HG02588 (cell line): ENCODE measurements at regions not wholly inside any gene's neighbourhood (a gene's known extent, or its start where the extent isn't known, plus 50 kb on each side); places are given as distances from the start of the nearest gene placed in this dataset.
"Not testable (repeated sequence)": the region's sequence is repeated elsewhere in the genome, so short reads cannot be mapped to it uniquely, and the experiment has no call there.

Source experiments
- ATAC-seq: cut with Tn5 transposase; IDR thresholded peaks from one replicate; pipeline ENCODE4 v1.9.1; 2021; ENCODE audit warnings: mild to moderate bottlenecking, moderate library complexity; ENCODE audit not compliant: unreplicated experiment

GRCh38 chr3:69688400-69688799, 50.9 kb upstream of the MITF start:
- ATAC-seq: no peak

DNA sequence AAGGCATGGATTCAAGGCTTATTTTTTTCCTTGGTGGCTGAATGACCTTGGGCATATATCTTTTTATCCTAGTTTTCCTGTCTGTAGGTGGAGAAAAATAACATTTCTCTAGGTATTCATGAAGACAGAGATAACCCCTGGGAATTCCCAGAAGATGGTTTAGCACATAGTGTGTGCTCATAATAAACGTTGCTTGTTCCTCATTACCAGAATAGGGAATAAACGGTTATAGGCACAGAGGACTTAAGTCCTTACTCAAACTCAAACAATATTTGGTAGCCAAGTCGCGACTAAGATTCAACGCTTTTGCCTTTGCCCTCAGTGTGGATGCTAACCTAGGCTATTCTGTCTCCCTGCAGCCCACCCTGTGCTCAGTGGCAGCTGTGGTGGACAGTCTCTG, 51.6 kb upstream of the MITF start:
- ATAC-seq: no peak

GRCh38 chr3:69686056-69686455, 53.2 kb upstream of the MITF start:
- ATAC-seq: no peak

GRCh38 chr3:69684309-69684961, 54.8 kb upstream of the MITF start:
- ATAC-seq: no peak

DNA sequence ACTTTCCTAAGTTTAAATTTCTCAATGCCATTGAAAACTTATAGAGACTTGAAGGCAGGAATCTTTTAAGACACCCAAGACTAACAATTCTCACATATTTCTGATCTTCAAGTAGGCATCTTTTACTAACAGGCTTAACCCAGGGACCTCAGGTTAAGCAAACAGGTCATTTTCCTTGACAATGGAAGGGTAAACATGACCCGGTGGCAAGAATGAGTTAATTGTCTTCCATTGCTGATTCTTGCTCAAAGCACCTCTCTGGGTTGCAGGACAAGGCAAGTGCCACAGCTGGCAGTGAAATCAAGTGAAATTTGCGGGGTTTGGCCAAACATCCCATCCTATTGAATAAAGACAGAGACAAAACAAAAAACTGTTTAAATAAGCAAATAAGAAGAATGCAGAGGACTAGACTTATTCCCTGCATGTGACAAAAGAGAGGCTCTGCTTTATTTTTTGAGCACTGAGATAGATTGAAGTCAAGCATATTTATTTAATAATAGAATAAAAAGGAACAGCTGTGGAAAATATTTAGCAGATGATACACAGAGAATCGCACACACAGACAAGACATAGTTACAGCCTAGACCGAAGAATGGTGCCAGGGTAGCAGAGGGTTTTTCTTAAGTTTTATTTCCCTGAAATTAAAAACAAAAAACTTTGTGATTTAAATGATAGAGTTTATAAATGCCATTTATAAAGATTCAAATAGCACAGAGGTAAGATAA, 56.0 kb upstream of the MITF start:
- no peak for ATAC-seq

DNA sequence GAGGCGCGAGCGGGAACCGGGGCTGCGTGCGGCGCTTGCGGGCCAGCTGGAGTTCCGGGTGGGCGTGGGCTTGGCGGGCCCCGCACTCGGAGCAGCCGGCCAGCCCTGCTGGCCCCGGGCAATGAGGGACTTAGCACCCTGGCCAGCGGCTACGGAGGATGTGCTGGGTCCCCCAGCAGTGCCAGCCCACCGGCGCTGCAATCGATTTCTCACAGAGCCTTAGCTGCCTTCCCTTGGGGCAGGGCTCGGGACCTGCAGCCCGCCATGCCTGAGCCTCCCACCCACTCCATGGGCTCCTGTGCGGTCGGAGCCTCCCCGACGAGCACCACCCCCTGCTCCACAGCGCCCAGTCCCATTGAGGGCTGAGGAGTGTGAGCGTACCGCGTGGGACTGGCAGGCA, 61.8 kb upstream of the MITF start:
- not testable (repeated sequence) for ATAC-seq

- no peak for ATAC-seq
Measured at GRCh38 chr3:69675786-69676530, 63.3 kb upstream of the MITF start.

- no peak for ATAC-seq
Measured at GRCh38 chr3:69674752-69675151, 64.5 kb upstream of the MITF start.

DNA sequence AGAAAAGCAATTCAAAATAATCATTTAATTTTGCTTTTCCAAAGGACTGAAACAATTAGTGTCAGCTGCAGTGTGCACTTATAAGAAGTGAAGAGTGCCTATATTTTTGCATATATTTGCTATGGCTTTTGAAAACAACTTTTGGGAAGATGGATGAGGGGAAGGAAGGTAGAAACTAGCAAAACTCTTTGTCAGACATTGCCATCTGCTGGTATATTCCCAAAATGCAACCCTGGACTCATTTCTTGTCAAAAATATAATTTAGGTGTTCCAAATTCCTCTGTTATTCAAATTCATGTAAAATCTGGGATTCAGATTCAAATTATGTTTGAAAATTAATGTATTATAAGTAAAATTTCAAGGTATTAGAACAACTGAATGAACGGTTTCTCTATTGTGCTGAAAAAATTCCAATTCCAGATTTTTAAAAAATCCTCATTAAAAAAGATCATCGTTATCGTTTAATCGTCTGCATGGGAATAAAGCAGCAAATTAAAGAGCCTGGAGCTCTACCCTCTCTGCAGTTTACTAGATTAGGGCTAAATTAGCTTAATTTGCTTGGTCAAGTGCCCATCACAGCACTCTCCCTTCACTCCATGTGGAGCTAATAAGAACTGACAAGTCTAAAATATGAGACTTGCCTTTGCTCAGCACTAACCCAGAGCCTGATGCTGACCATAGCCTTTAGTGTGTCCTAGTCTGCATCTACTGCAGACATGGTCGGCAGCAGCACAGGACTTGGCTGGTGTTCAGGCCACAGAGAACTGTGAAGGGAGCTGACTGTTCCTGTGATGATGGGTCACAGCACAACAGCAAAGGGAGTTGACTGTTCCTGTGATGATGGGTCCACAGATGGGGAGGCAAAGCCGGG, 67.9 kb upstream of the MITF start:
- no peak for ATAC-seq

DNA sequence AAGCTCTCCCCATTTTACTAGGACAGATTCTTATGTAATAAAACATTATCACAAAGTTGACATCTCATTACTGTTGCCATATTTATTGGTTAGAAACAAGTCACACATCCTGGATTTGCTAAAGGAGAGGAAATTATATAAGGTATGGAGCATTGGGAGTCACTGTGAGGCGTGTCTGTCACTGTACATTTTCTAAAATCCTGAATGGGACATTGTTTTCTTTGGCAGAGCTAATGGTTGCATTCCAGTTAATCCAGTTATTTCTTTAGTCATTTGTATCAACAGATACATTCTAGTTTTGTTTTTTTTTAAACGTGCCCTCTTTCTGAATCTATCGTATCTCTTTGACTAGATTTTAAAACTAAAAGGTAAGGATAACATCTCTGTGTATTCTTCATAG, 70.2 kb upstream of the MITF start:
- no peak for ATAC-seq

GRCh38 chr3:69665026-69665737, 74.1 kb upstream of the MITF start:
- no peak for ATAC-seq

DNA sequence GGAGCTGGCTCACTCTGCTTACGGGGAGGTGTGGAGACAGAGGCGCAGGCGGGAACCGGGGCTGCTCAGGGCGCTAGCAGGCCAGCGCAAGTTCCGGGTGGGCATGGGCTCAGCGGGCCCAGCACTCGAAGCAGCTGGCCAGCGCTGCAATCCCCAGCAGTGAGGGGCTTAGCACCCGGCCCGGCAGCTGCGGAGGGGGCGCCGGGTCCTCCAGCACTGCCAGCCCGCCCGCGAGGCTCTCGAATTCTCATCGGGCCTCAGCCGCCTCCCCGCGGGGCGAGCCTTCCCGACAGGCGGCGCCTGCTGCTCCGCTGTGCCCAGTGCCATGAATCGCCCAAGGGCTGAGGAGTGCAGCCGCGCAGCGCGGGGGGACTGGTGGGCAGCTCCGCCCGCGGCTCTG, 78.6 kb upstream of the MITF start:
- no peak for ATAC-seq

GRCh38 chr3:69659180-69659910, 79.9 kb upstream of the MITF start:
- ATAC-seq: no peak

DNA sequence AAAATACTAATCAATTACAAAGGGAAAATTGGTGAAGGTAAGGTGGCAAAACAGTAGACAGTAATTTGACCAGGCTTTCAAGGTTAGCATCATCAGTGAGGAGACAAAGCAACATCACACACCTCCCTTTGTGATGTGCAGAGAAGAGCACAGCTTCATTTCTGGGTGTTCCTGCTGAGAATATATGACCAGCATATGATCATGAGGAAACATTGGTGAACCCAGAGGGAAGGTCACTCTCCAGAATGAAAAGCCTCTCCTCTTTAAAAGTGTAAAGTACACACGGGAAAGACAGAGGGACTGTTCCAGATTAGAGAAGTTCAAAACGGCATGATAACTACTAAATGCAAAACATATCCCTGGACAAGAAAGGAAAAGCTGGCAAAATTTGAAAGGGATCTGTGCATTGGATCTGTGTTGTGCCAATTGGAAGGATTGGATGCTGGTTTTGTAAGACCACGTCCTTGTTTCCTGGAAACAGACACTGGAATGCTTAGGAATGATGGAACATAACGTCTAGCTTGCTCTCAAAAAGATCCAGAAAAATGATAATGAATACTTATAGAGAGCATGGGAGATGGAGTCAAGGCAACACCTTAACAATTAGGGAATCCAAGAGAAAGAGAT, 80.6 kb upstream of the MITF start:
- ATAC-seq: no peak

- not testable (repeated sequence) for ATAC-seq
Measured at GRCh38 chr3:69657030-69657429, 82.2 kb upstream of the MITF start.

DNA sequence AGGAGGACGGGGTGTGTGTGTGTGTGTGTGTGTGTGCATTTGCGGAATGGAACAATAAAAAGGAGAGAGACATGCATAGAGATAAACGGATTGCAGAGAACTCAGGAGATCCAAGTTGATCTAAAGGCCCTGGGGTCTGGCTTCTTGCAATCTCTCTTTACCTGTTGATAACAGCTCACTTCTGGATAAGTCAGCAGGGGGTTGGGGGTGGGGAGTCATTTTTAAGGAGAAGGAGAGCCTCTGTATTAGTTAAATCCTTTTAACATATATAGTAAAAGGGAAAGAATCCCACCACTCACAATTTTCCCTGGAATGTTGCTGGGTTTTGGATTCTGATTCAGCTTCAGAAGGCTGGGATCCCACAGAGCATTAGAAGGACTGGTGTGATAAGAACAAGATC, 87.5 kb upstream of the MITF start:
- ATAC-seq: no peak

GRCh38 chr3:69650066-69650419, 89.2 kb upstream of the MITF start:
- no peak for ATAC-seq

- no peak for ATAC-seq
Measured at GRCh38 chr3:69649120-69650065, 89.9 kb upstream of the MITF start.
